ENCODE measurements at regions not wholly inside any gene's neighbourhood (a gene's known extent, or its start where the extent isn't known, plus 50 kb on each side); places are given as distances from the start of the nearest gene placed in this dataset.

DNA sequence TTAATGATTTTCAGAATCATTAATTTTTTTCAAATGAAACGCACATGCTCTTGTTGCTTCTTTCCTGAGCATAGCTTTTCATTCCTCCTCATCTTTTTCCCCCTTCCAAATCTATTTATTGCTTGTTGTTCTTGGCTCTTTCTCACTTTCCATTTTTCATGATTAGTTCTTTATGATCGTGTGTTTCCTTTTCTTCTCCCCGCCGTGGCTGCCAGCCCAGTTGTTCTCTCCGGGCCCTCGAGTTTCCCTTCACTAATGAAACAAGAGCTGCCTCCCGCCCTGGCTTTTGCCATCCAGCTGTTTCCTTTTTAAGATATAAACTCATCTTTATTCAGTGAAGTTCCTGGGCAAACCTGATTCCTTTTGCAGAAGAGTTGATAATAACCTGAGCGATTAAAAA lies 170.2 kb upstream of the NR2F2 start:
- TF ChIP-seq ZNF230 (CRISPR knock-in tag; IDR thresholded peaks at IDR 0.05) = no peak
- no peak for TF ChIP-seq RXRB (CRISPR knock-in tag; IDR thresholded peaks at IDR 0.05; ENCODE audit: borderline replicate concordance)
- no peak for TF ChIP-seq STAT5B (CRISPR knock-in tag; IDR thresholded peaks at IDR 0.05)

DNA sequence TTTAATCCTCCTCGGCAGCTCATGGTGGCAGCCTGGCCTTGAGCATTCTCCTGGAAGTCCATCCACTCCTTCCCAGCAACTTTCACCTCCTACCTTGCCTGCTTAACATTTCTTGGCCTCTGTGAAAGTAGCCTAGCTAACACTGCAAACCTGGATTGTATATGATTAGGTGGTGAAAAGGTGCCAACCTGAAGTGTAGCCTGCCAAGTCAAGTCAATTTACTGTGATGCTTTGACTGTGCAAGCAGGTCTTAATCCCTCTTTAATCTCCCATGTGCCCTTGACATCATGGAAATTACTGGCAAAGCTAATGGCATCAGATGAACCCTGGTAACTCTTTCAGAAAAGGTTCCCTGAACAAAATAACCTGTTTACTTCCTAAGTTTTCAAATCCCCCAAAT lies 169.7 kb upstream of the NR2F2 start:
- Histone ChIP-seq H3K27me3 (ENCODE audit: control insufficient read depth in 1 of 2, insufficient read depth in 2 of 2, low read length in 2 of 2) (no peaks in the 10 kb centered on the region; a peak in 1 of 5 replicates), H4K20me1 (ENCODE audit: insufficient read depth, low read length) (no peaks in the 10 kb centered on the region), H3K79me2 (ENCODE audit: insufficient read depth, low read length) (no peaks in the 10 kb centered on the region), H3K9ac (ENCODE audit: insufficient read depth, low read depth, low read length) (no peak overlapping the region), H3K4me1 (ENCODE audit: insufficient read depth, low read length) (peaks cover 27% of the 10 kb centered on the region), H3K4me2 (ENCODE audit: low read depth, low read length) (no peak overlapping the region), H2AFZ (ENCODE audit: low read length) (no peak overlapping the region), H3K36me3 (replicated peaks in 1 of 2; ENCODE audit: control insufficient read depth in 1 of 2, insufficient read depth in 2 of 2, low read length in 2 of 2) (no peaks in the 10 kb centered on the region), H3K9me3 (ENCODE audit: low read length) (no peaks in the 10 kb centered on the region), H3K4me3 (replicated peaks in 1 of 3; ENCODE audit: insufficient read depth in 1 of 3, low read depth in 2 of 3, low read length in 3 of 3) (no peak overlapping the region), H3K27ac (ENCODE audit: extremely low read length, insufficient read depth, low read length) (no peak overlapping the region)
- DNase-seq (ENCODE audit: low spot score) (no peak), FAIRE-seq (no peak), ATAC-seq (no peak)
- POLR2A ChIA-PET = no interaction called here
- 86% methylated on average over 1 of the region's 1 CpG for WGBS (ENCODE audit: low lambda C conversion rate)
- TF ChIP-seq MIXL1 (CRISPR knock-in tag; IDR thresholded peaks at IDR 0.05) (no peak), IRX3 (CRISPR knock-in tag; IDR thresholded peaks at IDR 0.05; ENCODE audit: borderline replicate concordance, low read depth) (no peak)
- TF ChIP-seq, protein P1, sequence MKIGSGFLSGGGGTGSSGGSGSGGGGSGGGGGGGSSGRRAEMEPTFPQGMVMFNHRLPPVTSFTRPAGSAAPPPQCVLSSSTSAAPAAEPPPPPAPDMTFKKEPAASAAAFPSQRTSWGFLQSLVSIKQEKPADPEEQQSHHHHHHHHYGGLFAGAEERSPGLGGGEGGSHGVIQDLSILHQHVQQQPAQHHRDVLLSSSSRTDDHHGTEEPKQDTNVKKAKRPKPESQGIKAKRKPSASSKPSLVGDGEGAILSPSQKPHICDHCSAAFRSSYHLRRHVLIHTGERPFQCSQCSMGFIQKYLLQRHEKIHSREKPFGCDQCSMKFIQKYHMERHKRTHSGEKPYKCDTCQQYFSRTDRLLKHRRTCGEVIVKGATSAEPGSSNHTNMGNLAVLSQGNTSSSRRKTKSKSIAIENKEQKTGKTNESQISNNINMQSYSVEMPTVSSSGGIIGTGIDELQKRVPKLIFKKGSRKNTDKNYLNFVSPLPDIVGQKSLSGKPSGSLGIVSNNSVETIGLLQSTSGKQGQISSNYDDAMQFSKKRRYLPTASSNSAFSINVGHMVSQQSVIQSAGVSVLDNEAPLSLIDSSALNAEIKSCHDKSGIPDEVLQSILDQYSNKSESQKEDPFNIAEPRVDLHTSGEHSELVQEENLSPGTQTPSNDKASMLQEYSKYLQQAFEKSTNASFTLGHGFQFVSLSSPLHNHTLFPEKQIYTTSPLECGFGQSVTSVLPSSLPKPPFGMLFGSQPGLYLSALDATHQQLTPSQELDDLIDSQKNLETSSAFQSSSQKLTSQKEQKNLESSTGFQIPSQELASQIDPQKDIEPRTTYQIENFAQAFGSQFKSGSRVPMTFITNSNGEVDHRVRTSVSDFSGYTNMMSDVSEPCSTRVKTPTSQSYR (CRISPR knock-in tag; IDR thresholded peaks at IDR 0.05; ENCODE audit: borderline replicate concordance) = no peak
- no TSS peak for BruUV-seq (replicated peaks)
- CTCF ChIA-PET (ENCODE audit: low intra/inter-chr PET ratio, low total read pairs) = no interaction called here
- intact Hi-C loops (cut with micrococcal nuclease; ENCODE audit: unreplicated experiment) (no loop called here), in situ Hi-C loops (cut with HindIII; ENCODE audit: extremely low pct_ligation_motif_present, low pct_unique_long_range_greater_than_20kb) (no loop called here)

More for the DNA sequence above, 170.2 kb upstream of the NR2F2 start:
- no peaks in the 10 kb centered on the region; a peak in 1 of 5 replicates for H3K27me3 ChIP-seq (ENCODE audit: control insufficient read depth in 1 of 2, insufficient read depth in 2 of 2, low read length in 2 of 2)
- ChIA-PET CTCF (ENCODE audit: low intra/inter-chr PET ratio, low total read pairs) (no interaction called here), POLR2A (no interaction called here)
- no peak overlapping the region for H3K9ac ChIP-seq (ENCODE audit: insufficient read depth, low read depth, low read length)
- FAIRE-seq (no peak), ATAC-seq (no peak), DNase-seq (ENCODE audit: low spot score) (no peak)
- no peak overlapping the region for H3K4me3 ChIP-seq (replicated peaks in 1 of 3; ENCODE audit: insufficient read depth in 1 of 3, low read depth in 2 of 3, low read length in 3 of 3)
- H3K4me2 ChIP-seq (ENCODE audit: low read depth, low read length) = no peak overlapping the region
- H3K36me3 ChIP-seq (replicated peaks in 1 of 2; ENCODE audit: control insufficient read depth in 1 of 2, insufficient read depth in 2 of 2, low read length in 2 of 2) = no peaks in the 10 kb centered on the region
- H3K79me2 ChIP-seq (ENCODE audit: insufficient read depth, low read length) = no peaks in the 10 kb centered on the region
- WGBS (ENCODE audit: low lambda C conversion rate) = 82% methylated on average over 8 of the region's 8 CpGs
- BruUV-seq (replicated peaks) = no TSS peak
- in situ Hi-C loops (cut with HindIII; ENCODE audit: extremely low pct_ligation_motif_present, low pct_unique_long_range_greater_than_20kb) (no loop called here), intact Hi-C loops (cut with micrococcal nuclease; ENCODE audit: unreplicated experiment) (no loop called here)
- no peaks in the 10 kb centered on the region for H4K20me1 ChIP-seq (ENCODE audit: insufficient read depth, low read length)
- peaks cover 27% of the 10 kb centered on the region for H3K4me1 ChIP-seq (ENCODE audit: insufficient read depth, low read length)
- no peak overlapping the region for H3K27ac ChIP-seq (ENCODE audit: extremely low read length, insufficient read depth, low read length)
- H3K9me3 ChIP-seq (ENCODE audit: low read length) = no peaks in the 10 kb centered on the region
- no peak overlapping the region for H2AFZ ChIP-seq (ENCODE audit: low read length)
